Prostate gland (tissue), 2 donors: ENCODE measurements at regions not wholly inside any gene's neighbourhood (a gene's known extent, or its start where the extent isn't known, plus 50 kb on each side); places are given as distances from the start of the nearest gene placed in this dataset.

ENCODE experiments used
- POLR2A ChIP-seq: fragments of 450-650 bp; IDR thresholded peaks from one replicate; pipeline ENCODE4 v1.6.1; 2016; ENCODE audit warnings: antibody characterized with exemption, mild to moderate bottlenecking
- POLR2AphosphoS5 ChIP-seq: sonication (generic); formaldehyde crosslinking; IDR thresholded peaks from one replicate; pipeline ENCODE4 v1.6.1; 2017; ENCODE audit warnings: antibody characterized with exemption
- TF ChIP-seq, protein P1 (sequence below), 4 experiments: fragments of 200-600 bp in 2 of 4; fragments of 450-650 bp in 2 of 4; sonication (generic) in 2 of 4; IDR thresholded peaks; 1 replicate in 3 of 4; 2 replicates in 1 of 4; pipeline ENCODE4 v1.5.1; 2016 to 2019; ENCODE audit warnings: antibody characterized with exemption in 4 of 4, mild to moderate bottlenecking in 2 of 4, moderate library complexity in 2 of 4

DNA sequence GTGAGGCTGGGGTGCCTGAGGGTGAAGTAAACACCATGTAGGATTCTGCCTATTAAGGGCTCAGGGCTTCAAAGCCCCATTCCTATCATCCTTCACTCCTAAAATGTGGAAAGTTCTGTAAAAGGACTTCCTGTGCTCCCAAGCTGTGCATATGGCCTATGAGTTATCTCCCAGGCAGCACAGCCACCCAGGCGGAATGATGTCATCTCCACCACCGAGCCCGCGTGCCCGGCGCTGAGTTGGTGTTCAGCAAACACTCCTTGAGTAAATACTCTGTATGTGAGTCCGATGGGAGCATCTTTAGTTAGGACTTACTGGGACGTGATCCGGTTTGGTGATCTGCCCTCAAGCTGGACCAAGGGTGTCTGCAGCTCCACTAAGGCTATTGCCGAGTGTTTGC, 437.3 kb downstream of the MED13L start:
- TF ChIP-seq, protein P1, sequence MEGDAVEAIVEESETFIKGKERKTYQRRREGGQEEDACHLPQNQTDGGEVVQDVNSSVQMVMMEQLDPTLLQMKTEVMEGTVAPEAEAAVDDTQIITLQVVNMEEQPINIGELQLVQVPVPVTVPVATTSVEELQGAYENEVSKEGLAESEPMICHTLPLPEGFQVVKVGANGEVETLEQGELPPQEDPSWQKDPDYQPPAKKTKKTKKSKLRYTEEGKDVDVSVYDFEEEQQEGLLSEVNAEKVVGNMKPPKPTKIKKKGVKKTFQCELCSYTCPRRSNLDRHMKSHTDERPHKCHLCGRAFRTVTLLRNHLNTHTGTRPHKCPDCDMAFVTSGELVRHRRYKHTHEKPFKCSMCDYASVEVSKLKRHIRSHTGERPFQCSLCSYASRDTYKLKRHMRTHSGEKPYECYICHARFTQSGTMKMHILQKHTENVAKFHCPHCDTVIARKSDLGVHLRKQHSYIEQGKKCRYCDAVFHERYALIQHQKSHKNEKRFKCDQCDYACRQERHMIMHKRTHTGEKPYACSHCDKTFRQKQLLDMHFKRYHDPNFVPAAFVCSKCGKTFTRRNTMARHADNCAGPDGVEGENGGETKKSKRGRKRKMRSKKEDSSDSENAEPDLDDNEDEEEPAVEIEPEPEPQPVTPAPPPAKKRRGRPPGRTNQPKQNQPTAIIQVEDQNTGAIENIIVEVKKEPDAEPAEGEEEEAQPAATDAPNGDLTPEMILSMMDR (IDR thresholded peaks at IDR 0.05): no peak
- no peak for TF ChIP-seq POLR2A
- no peak for TF ChIP-seq POLR2AphosphoS5
